ENCODE measurements at regions not wholly inside any gene's neighbourhood (a gene's known extent, or its start where the extent isn't known, plus 50 kb on each side); places are given as distances from the start of the nearest gene placed in this dataset.

DNA sequence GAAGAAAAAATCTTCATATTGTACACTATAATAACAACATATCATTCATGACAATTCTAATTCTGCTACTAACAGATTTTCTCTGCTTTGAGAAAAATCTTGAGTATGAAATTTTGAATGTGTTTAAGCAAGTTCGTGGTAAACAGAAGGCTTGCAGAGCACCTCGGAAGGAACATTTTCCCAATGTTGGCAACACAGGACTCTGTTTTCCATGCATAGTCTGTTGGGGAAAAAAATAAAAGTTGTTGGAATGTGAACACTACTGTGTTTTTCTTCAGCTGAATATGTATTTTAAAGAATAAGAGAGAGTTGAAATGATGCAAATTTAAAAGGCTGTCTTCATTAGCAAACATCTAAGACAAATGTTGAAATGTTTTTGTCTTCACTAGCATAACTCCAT, 54.7 kb upstream of the ANXA10 start:
- DNase-seq (ENCODE audit: low read depth, low spot score) = no peak
- H3K4me3 ChIP-seq (ENCODE audit: low read depth, low read length) = no peak overlapping the region
- in situ Hi-C loops (cut with HindIII; ENCODE audit: low sequenced_read_pairs) = no loop called here
- TF ChIP-seq, protein P1, sequence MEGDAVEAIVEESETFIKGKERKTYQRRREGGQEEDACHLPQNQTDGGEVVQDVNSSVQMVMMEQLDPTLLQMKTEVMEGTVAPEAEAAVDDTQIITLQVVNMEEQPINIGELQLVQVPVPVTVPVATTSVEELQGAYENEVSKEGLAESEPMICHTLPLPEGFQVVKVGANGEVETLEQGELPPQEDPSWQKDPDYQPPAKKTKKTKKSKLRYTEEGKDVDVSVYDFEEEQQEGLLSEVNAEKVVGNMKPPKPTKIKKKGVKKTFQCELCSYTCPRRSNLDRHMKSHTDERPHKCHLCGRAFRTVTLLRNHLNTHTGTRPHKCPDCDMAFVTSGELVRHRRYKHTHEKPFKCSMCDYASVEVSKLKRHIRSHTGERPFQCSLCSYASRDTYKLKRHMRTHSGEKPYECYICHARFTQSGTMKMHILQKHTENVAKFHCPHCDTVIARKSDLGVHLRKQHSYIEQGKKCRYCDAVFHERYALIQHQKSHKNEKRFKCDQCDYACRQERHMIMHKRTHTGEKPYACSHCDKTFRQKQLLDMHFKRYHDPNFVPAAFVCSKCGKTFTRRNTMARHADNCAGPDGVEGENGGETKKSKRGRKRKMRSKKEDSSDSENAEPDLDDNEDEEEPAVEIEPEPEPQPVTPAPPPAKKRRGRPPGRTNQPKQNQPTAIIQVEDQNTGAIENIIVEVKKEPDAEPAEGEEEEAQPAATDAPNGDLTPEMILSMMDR (IDR thresholded peaks at IDR 0.05; ENCODE audit: low read depth, low read length) = no peak

DNA sequence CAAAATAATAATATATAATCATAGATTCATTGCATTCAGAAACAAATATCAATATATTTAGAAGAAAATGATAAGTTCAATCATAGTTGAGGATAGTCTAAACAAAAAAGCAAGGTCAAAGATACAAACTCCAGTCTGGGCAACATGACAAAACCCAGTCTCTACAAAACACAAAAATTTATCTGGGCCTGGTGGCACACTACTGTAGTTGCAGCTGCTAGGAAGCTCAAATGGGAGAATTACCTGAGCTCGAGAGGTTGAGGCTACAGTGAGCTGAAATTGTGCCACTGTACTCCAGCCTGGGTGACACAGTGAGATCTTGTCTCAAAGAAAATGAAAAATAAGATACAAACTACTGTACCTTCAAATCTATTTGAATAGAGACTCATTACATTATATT, 52.7 kb upstream of the ANXA10 start:
- in situ Hi-C loops (cut with HindIII; ENCODE audit: low sequenced_read_pairs) = no loop called here
- no peak for DNase-seq (ENCODE audit: low read depth, low spot score)
- TF ChIP-seq, protein P1 (IDR thresholded peaks at IDR 0.05; ENCODE audit: low read depth, low read length) = no peak
- no peak overlapping the region for H3K4me3 ChIP-seq (ENCODE audit: low read depth, low read length)
